ENCODE measurements at regions not wholly inside any gene's neighbourhood (a gene's known extent, or its start where the extent isn't known, plus 50 kb on each side); places are given as distances from the start of the nearest gene placed in this dataset.

DNA sequence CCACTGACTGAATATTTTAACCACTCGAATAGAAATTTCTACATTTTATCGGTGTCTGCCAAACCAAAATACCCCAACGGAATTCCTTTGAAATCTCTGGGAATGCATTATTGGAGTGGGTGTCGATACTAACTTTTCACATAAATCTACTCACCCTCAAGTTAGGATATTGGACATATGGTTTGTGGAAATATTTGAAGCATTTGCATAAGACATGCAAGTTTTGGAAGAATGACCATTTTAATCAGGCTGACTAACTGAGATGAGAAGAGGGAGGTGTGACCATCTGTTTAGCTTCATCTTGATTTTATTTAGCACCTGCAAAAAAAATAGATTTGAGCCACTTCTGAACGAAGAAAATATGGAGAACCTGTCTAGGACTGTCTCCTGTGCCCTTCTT is 61.2 kb downstream of the KLF6 start:
- H3K9ac ChIP-seq (ENCODE audit: low read depth in 1 of 2, low read length in 2 of 2): no peak overlapping the region
- H3K27ac ChIP-seq (ENCODE audit: low read depth, low read length): no peak overlapping the region
- no peaks in the 10 kb centered on the region for H3K4me1 ChIP-seq (ENCODE audit: control insufficient read depth in 1 of 2, insufficient read depth in 2 of 2, low read length in 2 of 2)
- H3K4me3 ChIP-seq (ENCODE audit: low read depth in 1 of 2, low read length in 2 of 2): no peak overlapping the region
- H3K27me3 ChIP-seq (ENCODE audit: control insufficient read depth in 1 of 2, insufficient read depth in 2 of 2, low read length in 2 of 2): no peaks in the 10 kb centered on the region
- no peaks in the 10 kb centered on the region for H3K9me3 ChIP-seq (ENCODE audit: control insufficient read depth in 1 of 2, low read length in 2 of 2)
- no peaks in the 10 kb centered on the region for H3K36me3 ChIP-seq (ENCODE audit: control insufficient read depth in 1 of 2, insufficient read depth in 2 of 2, low read length in 2 of 2)

DNA sequence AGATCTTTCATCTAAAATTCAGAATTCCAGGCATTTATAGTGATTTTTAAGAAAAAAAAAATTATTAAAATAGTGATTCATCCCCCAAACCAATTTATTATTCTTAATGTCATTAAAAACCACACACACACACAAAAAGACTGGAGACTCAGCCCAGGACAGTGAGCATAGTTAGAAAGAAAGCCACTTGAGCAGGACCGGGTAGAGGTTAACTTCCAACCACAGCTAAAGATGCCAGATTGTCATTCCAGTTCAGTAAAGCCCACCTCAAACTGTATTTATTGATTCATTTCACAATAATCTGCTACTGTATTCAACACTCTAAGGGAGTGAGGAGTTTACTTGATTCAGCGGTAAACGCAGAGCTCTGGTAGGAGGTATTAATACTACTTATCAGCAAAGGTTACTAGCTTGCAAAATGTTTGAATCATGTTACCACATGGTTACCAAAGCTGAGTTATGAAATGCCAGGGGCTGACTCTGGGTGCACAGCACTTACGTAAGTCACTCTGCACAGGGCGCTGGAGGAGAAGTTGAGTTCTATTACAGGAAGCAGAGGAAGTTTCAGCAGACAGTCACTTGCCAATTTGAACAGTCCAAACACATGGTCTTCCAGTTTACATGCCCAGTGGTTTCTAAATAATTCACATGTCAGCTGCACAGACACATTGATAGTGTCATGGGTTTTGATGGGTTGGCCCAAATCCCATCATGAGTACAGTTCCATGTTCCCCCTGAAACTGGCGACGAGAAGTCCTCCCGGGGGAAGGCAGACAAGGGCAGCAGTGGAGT is 64.6 kb downstream of the KLF6 start:
- no peaks in the 10 kb centered on the region for H3K27me3 ChIP-seq (ENCODE audit: control insufficient read depth in 1 of 2, insufficient read depth in 2 of 2, low read length in 2 of 2)
- H3K36me3 ChIP-seq (ENCODE audit: control insufficient read depth in 1 of 2, insufficient read depth in 2 of 2, low read length in 2 of 2): no peaks in the 10 kb centered on the region
- no peak overlapping the region for H3K4me3 ChIP-seq (ENCODE audit: low read depth in 1 of 2, low read length in 2 of 2)
- H3K4me1 ChIP-seq (ENCODE audit: control insufficient read depth in 1 of 2, insufficient read depth in 2 of 2, low read length in 2 of 2): no peaks in the 10 kb centered on the region
- no peak overlapping the region for H3K9ac ChIP-seq (ENCODE audit: low read depth in 1 of 2, low read length in 2 of 2)
- H3K9me3 ChIP-seq (ENCODE audit: control insufficient read depth in 1 of 2, low read length in 2 of 2): no peaks in the 10 kb centered on the region
- no peak overlapping the region for H3K27ac ChIP-seq (ENCODE audit: low read depth, low read length)

DNA sequence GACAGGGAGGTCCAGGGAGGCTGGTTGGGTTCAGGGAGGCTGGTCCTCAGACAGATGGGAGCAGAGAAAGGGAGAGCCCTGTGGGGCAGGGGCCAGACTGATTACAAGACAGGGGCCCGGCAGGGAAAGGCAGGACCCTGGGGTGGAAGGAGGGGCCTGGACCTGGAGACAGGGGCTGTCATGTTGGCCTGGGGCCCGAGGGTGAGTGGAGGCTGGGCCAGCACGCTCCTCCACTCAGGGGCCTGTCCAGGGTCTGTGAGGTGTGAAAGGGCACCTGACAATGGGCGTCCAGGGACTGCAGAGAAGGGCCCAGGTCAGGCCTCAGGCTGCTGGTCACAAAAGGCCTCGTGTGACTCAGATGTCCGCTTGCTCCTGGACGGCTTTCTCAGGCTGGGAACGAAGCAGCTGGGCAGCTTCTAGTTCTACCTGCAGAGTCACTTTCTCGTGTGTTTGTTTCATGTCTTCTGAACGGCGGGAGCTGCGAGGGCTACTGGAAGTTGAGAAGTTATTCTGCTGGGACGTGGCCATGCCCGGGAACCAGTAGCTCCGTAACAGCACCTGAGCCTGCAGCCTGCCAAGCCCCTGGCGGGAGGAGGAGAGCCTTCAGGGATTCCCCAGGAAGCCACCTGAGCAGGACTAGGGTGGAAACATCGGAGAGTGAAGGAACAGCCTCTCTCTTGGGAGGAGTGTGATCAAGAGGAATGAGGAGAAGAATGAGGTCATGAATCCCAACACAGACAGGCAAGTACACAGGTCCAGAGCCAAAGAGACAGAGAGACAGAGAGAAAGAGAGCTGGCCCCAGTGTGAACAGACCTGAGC is 65.8 kb downstream of the KLF6 start:
- no peaks in the 10 kb centered on the region for H3K36me3 ChIP-seq (ENCODE audit: control insufficient read depth in 1 of 2, insufficient read depth in 2 of 2, low read length in 2 of 2)
- no peaks in the 10 kb centered on the region for H3K4me1 ChIP-seq (ENCODE audit: control insufficient read depth in 1 of 2, insufficient read depth in 2 of 2, low read length in 2 of 2)
- no peak overlapping the region for H3K9ac ChIP-seq (ENCODE audit: low read depth in 1 of 2, low read length in 2 of 2)
- H3K27ac ChIP-seq (ENCODE audit: low read depth, low read length): no peak overlapping the region
- no peaks in the 10 kb centered on the region for H3K9me3 ChIP-seq (ENCODE audit: control insufficient read depth in 1 of 2, low read length in 2 of 2)
- H3K27me3 ChIP-seq (ENCODE audit: control insufficient read depth in 1 of 2, insufficient read depth in 2 of 2, low read length in 2 of 2): no peaks in the 10 kb centered on the region
- no peak overlapping the region for H3K4me3 ChIP-seq (ENCODE audit: low read depth in 1 of 2, low read length in 2 of 2)

DNA sequence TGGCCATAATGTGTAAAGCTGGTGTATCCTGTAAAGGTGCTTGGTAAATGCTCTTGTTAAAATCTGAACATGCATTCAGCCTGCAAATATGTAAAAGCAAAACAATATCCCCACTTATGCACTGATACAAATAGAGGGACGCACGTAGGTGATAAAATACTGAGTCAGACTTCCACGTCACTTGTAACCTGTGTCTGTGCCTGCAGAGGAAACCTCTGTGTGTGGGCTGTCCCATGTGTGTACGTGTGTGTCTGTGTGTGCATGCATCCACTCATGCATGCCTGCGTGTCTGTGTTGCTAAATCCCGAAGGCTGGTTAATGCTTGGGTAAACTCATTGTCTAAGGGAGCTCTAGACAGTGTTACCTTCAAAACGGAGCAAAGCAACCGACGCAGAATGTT is 68.9 kb downstream of the KLF6 start:
- Histone ChIP-seq H3K36me3 (ENCODE audit: control insufficient read depth in 1 of 2, insufficient read depth in 2 of 2, low read length in 2 of 2) (no peaks in the 10 kb centered on the region), H3K4me3 (ENCODE audit: low read depth in 1 of 2, low read length in 2 of 2) (no peak overlapping the region), H3K9me3 (ENCODE audit: control insufficient read depth in 1 of 2, low read length in 2 of 2) (peaks cover 0 to 15% of the 10 kb centered on the region in 2 donors), H3K4me1 (ENCODE audit: control insufficient read depth in 1 of 2, insufficient read depth in 2 of 2, low read length in 2 of 2) (no peaks in the 10 kb centered on the region), H3K27ac (ENCODE audit: low read depth, low read length) (no peak overlapping the region), H3K9ac (ENCODE audit: low read depth in 1 of 2, low read length in 2 of 2) (no peak overlapping the region), H3K27me3 (ENCODE audit: control insufficient read depth in 1 of 2, insufficient read depth in 2 of 2, low read length in 2 of 2) (no peaks in the 10 kb centered on the region)

DNA sequence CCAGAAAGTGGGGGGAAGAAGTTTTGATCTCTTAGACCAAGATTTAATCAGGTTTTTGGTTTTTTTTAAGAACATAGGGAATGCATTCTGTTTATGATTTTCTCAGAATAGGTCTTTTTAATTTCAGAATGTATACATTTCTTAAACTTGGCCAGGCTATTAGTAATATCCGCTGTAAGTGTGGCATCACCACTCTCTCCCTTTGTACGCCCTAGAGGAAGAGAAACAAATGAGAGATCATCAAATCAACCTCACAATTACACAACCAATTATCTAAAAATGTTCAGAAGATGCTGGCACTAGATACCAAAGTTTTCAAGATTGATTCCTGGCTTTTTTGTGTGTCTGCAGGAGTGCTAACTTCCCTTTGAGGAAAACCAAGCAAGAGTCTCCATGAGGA is 70.0 kb downstream of the KLF6 start:
- peaks cover 0 to 17% of the 10 kb centered on the region in 2 donors for H3K9me3 ChIP-seq (ENCODE audit: control insufficient read depth in 1 of 2, low read length in 2 of 2)
- no peaks in the 10 kb centered on the region for H3K36me3 ChIP-seq (ENCODE audit: control insufficient read depth in 1 of 2, insufficient read depth in 2 of 2, low read length in 2 of 2)
- H3K4me3 ChIP-seq (ENCODE audit: low read depth in 1 of 2, low read length in 2 of 2): no peak overlapping the region
- no peak overlapping the region for H3K27ac ChIP-seq (ENCODE audit: low read depth, low read length)
- H3K27me3 ChIP-seq (ENCODE audit: control insufficient read depth in 1 of 2, insufficient read depth in 2 of 2, low read length in 2 of 2): no peaks in the 10 kb centered on the region
- H3K9ac ChIP-seq (ENCODE audit: low read depth in 1 of 2, low read length in 2 of 2): no peak overlapping the region
- no peaks in the 10 kb centered on the region for H3K4me1 ChIP-seq (ENCODE audit: control insufficient read depth in 1 of 2, insufficient read depth in 2 of 2, low read length in 2 of 2)

DNA sequence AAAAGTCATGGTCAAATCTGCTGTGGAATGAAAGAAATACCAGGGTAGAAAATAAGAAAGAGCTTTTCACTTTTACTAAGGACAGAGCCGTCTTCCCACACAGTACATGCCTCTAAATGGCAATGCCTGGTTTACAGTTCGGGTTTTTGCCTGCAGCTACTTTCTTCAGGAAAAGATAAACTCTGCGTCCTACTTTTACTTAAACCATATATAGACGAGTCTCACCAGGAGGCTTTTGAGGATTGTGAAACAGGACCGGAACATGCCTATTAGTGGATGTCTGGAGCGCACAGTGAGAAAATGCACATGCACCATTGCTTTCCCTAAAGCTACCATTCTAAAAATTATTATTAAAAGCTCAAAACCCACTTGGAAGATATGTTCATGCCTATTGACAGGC is 70.5 kb downstream of the KLF6 start:
- Histone ChIP-seq H3K4me3 (ENCODE audit: low read depth in 1 of 2, low read length in 2 of 2) (no peak overlapping the region), H3K4me1 (ENCODE audit: control insufficient read depth in 1 of 2, insufficient read depth in 2 of 2, low read length in 2 of 2) (no peaks in the 10 kb centered on the region), H3K9me3 (ENCODE audit: control insufficient read depth in 1 of 2, low read length in 2 of 2) (peaks cover 0 to 17% of the 10 kb centered on the region in 2 donors), H3K9ac (ENCODE audit: low read depth in 1 of 2, low read length in 2 of 2) (no peak overlapping the region), H3K36me3 (ENCODE audit: control insufficient read depth in 1 of 2, insufficient read depth in 2 of 2, low read length in 2 of 2) (no peaks in the 10 kb centered on the region), H3K27ac (ENCODE audit: low read depth, low read length) (no peak overlapping the region), H3K27me3 (ENCODE audit: control insufficient read depth in 1 of 2, insufficient read depth in 2 of 2, low read length in 2 of 2) (no peaks in the 10 kb centered on the region)

DNA sequence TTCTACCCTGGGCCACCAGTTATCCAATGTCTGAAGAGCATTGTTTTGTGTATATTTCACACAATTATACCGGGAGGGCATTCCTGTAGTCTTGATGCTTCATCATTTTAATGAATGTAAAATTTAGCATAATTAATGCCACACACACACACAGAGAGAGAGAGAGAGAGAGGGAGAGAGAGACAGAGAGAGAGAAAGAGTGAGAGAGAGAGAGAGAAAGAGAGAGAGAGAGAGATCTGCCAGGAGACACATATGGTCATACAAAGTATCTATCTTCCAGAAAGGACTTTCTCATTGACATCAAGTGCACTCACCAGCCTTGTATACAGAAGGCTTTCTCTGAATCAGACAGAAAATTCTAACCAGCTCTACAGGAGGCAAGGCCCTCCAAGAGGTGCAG is 72.3 kb downstream of the KLF6 start:
- Histone ChIP-seq H3K4me3 (ENCODE audit: low read depth in 1 of 2, low read length in 2 of 2) (no peak overlapping the region), H3K9ac (ENCODE audit: low read depth in 1 of 2, low read length in 2 of 2) (no peak overlapping the region), H3K9me3 (ENCODE audit: control insufficient read depth in 1 of 2, low read length in 2 of 2) (peaks cover 0 to 17% of the 10 kb centered on the region in 2 donors), H3K27me3 (ENCODE audit: control insufficient read depth in 1 of 2, insufficient read depth in 2 of 2, low read length in 2 of 2) (no peaks in the 10 kb centered on the region), H3K27ac (ENCODE audit: low read depth, low read length) (no peak overlapping the region), H3K4me1 (ENCODE audit: control insufficient read depth in 1 of 2, insufficient read depth in 2 of 2, low read length in 2 of 2) (no peaks in the 10 kb centered on the region), H3K36me3 (ENCODE audit: control insufficient read depth in 1 of 2, insufficient read depth in 2 of 2, low read length in 2 of 2) (no peaks in the 10 kb centered on the region)

DNA sequence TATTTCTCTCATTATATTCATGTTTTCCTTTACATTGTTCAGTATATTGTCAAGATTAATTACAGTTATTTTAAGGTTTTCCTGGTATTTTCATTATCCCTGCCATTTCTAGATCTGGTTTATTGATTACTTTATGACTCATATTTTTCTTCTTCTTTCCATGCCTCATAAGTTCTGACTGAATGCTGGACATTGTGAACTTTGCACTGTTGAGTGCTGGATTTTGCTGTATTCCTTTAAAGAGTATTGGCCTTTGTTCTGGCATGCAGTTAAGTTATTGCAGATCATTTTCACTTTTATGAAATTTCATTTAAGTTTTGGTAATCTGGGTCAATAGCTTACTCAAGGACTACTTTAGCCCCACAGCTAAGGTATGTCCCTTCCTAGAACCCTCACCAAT is 73.1 kb downstream of the KLF6 start:
- Histone ChIP-seq H3K4me1 (ENCODE audit: control insufficient read depth in 1 of 2, insufficient read depth in 2 of 2, low read length in 2 of 2) (no peaks in the 10 kb centered on the region), H3K9me3 (ENCODE audit: control insufficient read depth in 1 of 2, low read length in 2 of 2) (peaks cover 0 to 17% of the 10 kb centered on the region in 2 donors), H3K36me3 (ENCODE audit: control insufficient read depth in 1 of 2, insufficient read depth in 2 of 2, low read length in 2 of 2) (no peaks in the 10 kb centered on the region), H3K9ac (ENCODE audit: low read depth in 1 of 2, low read length in 2 of 2) (no peak overlapping the region), H3K4me3 (ENCODE audit: low read depth in 1 of 2, low read length in 2 of 2) (no peak overlapping the region), H3K27ac (ENCODE audit: low read depth, low read length) (no peak overlapping the region), H3K27me3 (ENCODE audit: control insufficient read depth in 1 of 2, insufficient read depth in 2 of 2, low read length in 2 of 2) (no peaks in the 10 kb centered on the region)

DNA sequence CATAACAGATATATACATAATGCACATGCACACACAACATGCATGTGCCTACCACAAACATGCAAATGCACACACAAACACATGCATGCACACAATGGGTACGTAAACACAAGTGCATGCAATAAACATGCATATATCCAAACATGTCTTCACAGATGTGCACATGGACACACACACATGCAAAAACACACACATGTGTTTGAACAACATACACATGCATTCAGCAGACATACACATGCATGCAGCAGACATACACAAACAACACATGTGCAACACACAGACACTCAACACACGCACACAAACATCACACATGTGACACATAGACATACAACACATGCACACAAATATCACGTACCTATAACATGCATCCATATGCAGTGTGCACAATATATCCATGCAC is 74.2 kb downstream of the KLF6 start:
- H3K36me3 ChIP-seq (ENCODE audit: control insufficient read depth in 1 of 2, insufficient read depth in 2 of 2, low read length in 2 of 2): no peaks in the 10 kb centered on the region
- no peak overlapping the region for H3K9ac ChIP-seq (ENCODE audit: low read depth in 1 of 2, low read length in 2 of 2)
- no peaks in the 10 kb centered on the region for H3K4me1 ChIP-seq (ENCODE audit: control insufficient read depth in 1 of 2, insufficient read depth in 2 of 2, low read length in 2 of 2)
- H3K4me3 ChIP-seq (ENCODE audit: low read depth in 1 of 2, low read length in 2 of 2): no peak overlapping the region
- H3K9me3 ChIP-seq (ENCODE audit: control insufficient read depth in 1 of 2, low read length in 2 of 2): peaks cover 0 to 17% of the 10 kb centered on the region in 2 donors
- no peak overlapping the region for H3K27ac ChIP-seq (ENCODE audit: low read depth, low read length)
- H3K27me3 ChIP-seq (ENCODE audit: control insufficient read depth in 1 of 2, insufficient read depth in 2 of 2, low read length in 2 of 2): no peaks in the 10 kb centered on the region

DNA sequence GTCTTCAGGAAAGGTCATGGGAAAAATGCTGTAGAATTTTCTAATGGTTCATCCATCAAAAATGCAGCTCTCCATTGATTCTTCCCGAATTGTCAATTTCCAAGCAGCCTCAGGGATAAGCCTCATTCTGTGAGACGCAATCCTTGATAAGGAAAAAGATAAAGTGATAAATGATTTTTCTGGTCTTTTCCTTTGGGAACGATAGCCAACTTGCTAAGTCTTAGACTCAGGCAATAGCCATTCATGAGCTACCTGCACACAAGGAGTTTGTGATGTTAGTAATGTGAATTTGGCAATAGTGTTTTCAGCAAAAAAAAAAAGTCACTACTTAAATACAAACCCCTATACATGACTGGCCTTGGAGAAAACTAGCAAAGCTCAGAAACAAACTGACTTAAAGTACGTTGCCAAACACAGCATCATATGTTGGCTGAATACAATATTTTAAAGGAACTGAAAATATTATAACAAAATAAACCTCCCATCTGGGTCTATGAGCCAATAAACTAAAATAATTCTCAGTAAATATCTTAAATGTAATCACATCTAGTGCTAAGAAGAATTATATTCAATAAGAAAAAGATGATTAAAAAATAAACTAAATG is 75.5 kb downstream of the KLF6 start:
- no peak overlapping the region for H3K27ac ChIP-seq (ENCODE audit: low read depth, low read length)
- no peaks in the 10 kb centered on the region for H3K4me1 ChIP-seq (ENCODE audit: control insufficient read depth in 1 of 2, insufficient read depth in 2 of 2, low read length in 2 of 2)
- peaks cover 0 to 17% of the 10 kb centered on the region in 2 donors for H3K9me3 ChIP-seq (ENCODE audit: control insufficient read depth in 1 of 2, low read length in 2 of 2)
- H3K9ac ChIP-seq (ENCODE audit: low read depth in 1 of 2, low read length in 2 of 2): no peak overlapping the region
- no peak overlapping the region for H3K4me3 ChIP-seq (ENCODE audit: low read depth in 1 of 2, low read length in 2 of 2)
- H3K36me3 ChIP-seq (ENCODE audit: control insufficient read depth in 1 of 2, insufficient read depth in 2 of 2, low read length in 2 of 2): no peaks in the 10 kb centered on the region
- no peaks in the 10 kb centered on the region for H3K27me3 ChIP-seq (ENCODE audit: control insufficient read depth in 1 of 2, insufficient read depth in 2 of 2, low read length in 2 of 2)

Data from duodenal mucosa (tissue), 2 donors.